GM13976 (cell line): ENCODE measurements at regions not wholly inside any gene's neighbourhood (a gene's known extent, or its start where the extent isn't known, plus 50 kb on each side); places are given as distances from the start of the nearest gene placed in this dataset.
A peak's percentile ranks its signal among the peaks of the same experiment; 100 is the strongest.

Experiments
- DNase-seq: peaks from one replicate; pipeline ENCODE4 v3.0.0; 2012; ENCODE audit warnings: low spot score
- CTCF ChIP-seq: IDR thresholded peaks from 2 replicates; pipeline ENCODE4 v1.5.1; 2012; ENCODE audit warnings: borderline replicate concordance, mild to moderate bottlenecking; ENCODE audit not compliant: insufficient read depth; ENCODE audit errors: extremely low read depth, missing control alignments, control extremely low read depth
- in situ Hi-C: fragments of 300-500 bp; cut with MboI; formaldehyde crosslinking; loops from one replicate; pipeline ENCODE4 v1.12.0; 2022; ENCODE audit warnings: low sequenced_read_pairs, mixed read lengths, inconsistent platforms; ENCODE audit not compliant: unreplicated experiment

- TF ChIP-seq CTCF = no peak
- DNase-seq = no peak
- in situ Hi-C loops = no loop called here
Measured at GRCh38 chrX:26958261-26958660, 504.9 kb downstream of the PPP4R3C start.

GRCh38 chrX:26954029-26954428 is 509.1 kb downstream of the PPP4R3C start:
- no peak for DNase-seq
- no peak for TF ChIP-seq CTCF
- in situ Hi-C loops = no loop called here

GRCh38 chrX:26952213-26952612 is 510.9 kb downstream of the PPP4R3C start:
- TF ChIP-seq CTCF = no peak
- in situ Hi-C loops = no loop called here
- no peak for DNase-seq

- no peak for TF ChIP-seq CTCF
- DNase-seq = no peak
- in situ Hi-C loops = no loop called here
Measured at GRCh38 chrX:26927419-26927818, 535.7 kb downstream of the PPP4R3C start.

GRCh38 chrX:26925088-26925487 is 538.1 kb downstream of the PPP4R3C start:
- in situ Hi-C loops = no loop called here
- TF ChIP-seq CTCF = no peak
- no peak for DNase-seq

- no peak for TF ChIP-seq CTCF
- no peak for DNase-seq
- in situ Hi-C loops = no loop called here
Measured at GRCh38 chrX:26922278-26922677, 540.9 kb downstream of the PPP4R3C start.

- peak; percentile 52 for TF ChIP-seq CTCF
- peak; percentile 3 for DNase-seq
- in situ Hi-C loops = no loop called here
Measured at GRCh38 chrX:26918631-26919030, 544.5 kb downstream of the PPP4R3C start.
